ENCODE measurements at regions not wholly inside any gene's neighbourhood (a gene's known extent, or its start where the extent isn't known, plus 50 kb on each side); places are given as distances from the start of the nearest gene placed in this dataset.

DNA sequence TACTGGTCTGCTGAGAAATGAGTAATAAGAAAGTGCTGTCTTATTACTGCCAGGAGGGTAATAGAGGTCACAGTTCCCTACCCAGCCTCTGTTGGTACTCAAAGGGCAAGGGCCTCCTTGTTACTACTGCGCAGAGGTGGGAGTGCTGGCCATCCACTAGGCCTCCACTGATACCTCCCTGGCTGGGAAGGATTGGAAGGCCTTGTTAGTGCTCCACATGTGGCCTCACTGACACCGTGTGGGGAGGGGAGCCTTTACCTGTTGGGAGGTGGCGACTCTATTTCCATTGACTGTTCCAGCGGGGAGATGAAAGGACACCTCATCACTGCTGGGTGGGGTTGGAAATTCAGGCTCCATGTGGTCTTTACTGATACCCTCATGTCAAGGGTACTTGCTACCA, 57.8 kb upstream of the USP24 start:
- ATAC-seq: no peak
